GM21515 (cell line): ENCODE measurements at regions not wholly inside any gene's neighbourhood (a gene's known extent, or its start where the extent isn't known, plus 50 kb on each side); places are given as distances from the start of the nearest gene placed in this dataset.

Experiments
- ATAC-seq: cut with Tn5 transposase; IDR thresholded peaks from one replicate; pipeline ENCODE4 v1.9.1; 2021; ENCODE audit not compliant: unreplicated experiment

DNA sequence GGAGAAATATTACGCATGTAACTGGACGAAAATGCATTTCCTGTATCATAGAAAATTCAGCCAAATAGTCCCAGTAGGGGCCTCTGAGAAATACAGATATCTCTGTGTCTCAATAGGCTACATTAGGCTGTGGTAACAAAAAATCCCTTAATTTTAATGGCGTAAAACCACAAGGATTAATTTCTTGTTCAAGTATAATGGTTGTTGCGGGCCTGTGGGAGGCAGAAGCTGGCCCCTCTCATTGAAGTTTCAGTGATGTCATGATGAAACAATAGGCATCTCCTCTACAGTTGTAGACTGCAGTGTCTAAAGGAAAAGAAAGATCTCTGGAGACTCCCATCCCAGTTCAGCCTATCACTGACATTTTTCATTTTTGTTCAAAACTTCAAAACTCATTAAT lies 1625.6 kb upstream of the C9orf72 start:
- no peak for ATAC-seq

DNA sequence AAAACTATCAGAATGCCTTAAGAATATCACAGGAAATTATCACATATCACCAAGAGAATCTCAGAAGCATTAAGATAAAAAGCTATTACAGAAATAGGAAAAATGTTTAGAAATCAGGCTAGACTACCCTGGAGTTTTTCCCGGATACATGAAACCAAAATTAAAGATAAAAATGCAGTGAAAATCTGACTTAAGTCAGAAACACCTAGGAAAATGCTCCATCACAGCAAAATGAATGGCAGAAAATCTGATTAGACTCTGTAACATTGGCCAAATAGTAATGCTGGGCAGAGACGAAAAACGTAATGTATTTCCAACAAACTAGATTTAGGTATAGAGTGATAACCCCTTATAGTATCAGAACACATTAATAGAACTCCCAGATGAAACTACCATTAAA lies 1626.7 kb upstream of the C9orf72 start:
- no peak for ATAC-seq

DNA sequence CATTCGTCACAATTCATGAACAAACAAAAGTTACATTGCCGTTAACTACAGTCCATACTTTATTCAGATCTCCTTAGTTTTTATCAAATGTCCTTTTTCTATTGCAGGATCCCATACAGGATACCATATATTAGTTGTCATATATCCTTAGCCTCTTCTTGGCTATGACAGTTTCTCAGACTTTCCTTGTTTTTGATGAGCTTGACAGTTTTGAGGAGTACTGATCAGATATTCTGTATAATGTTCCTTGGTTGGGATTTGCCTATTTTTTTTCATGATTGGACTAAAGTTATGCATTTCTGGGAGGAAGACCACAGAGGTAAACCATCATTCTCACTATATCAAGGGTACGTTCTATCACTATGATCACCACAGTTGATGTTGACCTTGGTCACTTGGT lies 1627.4 kb upstream of the C9orf72 start:
- no peak for ATAC-seq

DNA sequence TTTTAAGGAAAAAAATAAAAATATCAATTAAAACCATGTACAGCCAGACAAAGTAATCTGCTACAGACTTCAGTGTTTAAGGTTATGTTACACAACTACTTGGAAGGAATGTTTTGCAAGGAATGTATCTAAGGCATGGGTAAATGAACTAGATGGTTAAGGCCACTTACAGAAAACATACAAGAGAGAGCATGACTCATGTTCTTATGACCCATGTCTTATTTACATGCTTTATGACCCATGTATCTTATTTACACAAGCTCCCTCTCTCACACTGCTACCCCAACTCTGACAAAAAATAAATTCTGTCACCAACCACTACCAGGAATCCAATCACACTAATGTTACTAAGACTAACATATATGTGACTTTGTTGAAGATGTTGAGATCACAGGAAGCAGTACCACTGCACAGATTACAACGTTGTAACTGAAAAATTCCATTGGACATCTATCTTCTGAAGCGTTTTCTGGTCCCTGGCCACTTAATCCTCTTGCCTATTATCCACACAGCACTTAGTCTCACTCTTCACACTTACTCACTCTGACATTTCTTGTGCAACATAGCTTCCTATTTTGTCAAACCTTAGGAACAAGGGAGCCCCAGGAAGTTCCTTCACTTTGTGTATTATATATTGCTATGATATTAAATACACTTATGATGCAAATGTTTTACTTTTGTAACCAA lies 1630.1 kb upstream of the C9orf72 start:
- ATAC-seq, result no peak

DNA sequence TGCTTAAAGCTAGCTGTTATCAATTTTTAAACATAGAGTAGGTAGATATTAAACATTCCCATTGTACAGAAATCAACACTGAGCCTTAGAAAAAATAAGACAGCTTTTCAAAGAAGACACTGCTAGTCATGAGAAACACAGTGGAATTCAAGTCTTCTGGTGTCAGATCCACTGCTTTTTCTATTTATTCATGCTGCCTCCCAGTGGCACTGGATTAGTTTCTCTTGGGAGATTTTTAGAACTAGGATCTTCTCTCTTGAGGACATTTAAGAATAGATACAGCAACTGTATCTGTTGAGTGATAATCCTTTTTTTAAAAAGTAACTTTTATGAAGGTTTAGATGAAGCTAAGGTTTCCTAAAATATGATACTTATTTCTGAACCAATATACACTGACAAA lies 1635.4 kb upstream of the C9orf72 start:
- no peak for ATAC-seq

DNA sequence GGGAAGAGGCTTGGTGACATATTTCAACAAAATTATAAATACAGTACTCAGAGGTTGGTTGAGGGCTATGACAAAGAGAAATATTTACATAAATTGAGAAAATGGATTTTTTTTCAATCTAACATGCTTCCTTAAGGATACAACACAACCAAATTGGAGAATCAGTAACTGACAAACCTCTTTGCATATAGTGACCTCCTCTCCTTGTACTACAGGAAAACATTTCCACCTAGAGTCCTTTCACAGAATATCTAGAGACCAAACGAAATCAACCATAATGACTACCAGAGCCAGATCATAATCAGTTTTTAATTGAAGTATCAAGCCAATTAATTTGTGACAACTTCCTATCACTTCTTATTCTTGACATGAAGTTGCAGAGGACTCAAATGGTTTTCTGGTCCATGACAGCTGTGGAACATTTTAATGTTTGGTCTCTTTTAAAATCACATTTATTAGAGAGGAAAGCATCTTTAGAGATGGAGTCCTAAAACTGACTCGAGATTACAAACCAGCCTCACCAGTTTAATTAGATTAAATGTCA lies 1636.5 kb upstream of the C9orf72 start:
- ATAC-seq, result no peak

DNA sequence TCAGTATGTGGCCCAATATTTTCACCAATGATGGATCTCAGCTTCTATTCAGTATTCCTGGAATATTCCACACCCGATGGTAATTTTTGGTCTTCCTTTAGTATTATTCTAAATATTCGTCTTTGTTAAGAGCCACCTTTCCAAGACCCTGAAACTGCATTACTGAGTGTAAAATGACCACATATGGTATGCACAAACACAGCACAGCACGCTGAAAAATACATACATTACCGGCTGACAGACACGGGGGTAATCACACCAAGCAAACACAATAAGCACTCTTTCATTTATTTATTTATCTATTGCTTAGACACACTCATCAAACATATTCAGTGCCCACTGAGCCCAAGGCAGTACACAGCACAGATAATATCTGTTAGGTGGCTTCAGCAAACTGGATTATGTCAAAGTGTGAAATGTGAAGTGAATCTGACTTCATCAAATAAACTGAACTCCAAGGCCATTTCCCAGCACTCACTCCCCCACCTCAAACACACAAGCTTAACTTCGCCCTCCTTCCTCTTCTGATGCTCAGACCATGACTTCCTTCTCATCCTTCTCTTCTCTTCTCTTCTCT lies 1637.8 kb upstream of the C9orf72 start:
- ATAC-seq, result no peak

DNA sequence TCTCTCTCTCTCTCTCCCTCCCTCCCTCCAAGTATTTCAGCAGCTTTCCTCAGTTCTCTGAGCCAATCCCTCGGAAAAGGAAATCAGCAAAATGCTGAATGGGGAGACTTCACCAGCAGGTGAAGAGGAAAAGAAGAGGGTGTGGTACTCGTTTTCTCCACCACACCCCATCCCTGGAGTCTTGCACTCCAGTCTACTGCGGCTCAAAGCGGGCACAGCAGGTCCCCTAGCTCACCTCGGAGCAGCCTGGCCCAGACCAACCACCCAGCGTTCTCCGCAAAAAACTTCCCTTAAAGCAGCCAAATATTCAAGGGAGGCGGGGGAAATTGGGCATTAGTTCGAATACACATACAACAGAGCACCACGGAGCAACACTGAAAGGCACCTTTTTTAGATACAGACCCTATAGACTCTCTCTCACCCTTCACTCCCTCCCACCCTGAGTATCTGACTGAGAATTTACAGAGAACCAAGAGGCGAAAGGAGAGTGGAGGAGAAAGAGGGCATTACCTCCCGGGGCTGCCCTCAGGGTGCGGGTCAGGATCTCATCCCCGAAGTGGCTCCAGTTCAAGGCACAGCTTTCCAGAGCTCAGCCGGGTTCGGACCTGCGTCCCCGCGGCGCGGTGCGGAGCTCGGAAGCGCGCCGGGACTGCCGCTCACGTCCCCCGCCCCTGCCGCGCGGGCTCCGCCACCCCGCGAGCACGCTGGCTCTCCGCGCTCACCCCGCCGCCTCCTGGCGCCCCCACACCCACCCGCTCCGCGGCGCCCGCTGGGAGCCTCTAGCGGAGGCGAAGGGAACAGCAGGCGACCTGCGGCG lies 1638.5 kb upstream of the C9orf72 start:
- peak; percentile 88 for ATAC-seq

DNA sequence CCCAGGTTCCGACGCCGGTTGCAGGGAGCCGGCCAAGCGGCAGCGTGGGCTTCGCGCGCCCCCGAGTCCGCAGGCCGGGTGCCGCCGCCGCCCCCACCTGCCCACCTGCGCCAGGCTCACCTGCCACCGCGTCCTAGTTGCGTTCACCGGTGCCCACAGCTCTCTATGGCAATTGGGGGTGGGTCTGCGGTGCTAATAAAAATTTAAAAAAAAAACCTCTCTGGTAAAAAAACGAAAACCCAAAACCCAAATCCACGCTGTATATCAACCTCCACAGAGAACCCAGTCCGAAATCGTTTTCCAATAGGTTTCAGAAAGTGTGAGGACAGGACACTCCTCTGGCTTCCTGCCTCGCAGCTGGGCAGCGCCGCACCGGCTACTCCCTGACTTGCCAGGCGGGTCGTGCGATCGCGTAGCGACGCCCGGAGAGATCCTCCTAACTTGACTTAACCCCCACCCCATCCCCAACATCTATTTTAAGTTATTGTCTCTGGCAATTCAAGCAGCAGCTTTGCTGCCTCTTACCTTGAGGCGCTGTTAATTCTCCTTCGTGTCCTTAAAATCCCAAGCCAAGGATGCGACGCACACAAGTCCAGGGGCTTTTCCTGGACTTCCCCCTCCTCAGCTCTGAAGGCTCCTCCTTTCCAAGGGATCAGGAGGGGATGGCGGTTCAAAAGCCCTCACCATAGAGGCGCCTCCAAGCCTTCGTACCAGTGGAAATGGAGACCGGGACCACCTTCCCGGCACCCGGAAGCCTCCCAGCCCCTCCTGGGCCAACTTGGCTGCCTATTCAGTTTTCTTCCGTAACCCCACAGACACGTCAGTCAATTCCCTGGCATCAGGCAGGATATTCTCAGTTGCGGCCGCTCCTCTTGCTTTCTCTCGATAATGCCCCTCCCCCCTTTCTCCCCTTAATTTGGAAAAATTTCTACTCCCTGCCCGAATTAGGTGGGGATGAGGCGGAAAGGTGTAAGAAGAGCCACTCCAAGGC lies 1639.4 kb upstream of the C9orf72 start:
- ATAC-seq, result no peak

DNA sequence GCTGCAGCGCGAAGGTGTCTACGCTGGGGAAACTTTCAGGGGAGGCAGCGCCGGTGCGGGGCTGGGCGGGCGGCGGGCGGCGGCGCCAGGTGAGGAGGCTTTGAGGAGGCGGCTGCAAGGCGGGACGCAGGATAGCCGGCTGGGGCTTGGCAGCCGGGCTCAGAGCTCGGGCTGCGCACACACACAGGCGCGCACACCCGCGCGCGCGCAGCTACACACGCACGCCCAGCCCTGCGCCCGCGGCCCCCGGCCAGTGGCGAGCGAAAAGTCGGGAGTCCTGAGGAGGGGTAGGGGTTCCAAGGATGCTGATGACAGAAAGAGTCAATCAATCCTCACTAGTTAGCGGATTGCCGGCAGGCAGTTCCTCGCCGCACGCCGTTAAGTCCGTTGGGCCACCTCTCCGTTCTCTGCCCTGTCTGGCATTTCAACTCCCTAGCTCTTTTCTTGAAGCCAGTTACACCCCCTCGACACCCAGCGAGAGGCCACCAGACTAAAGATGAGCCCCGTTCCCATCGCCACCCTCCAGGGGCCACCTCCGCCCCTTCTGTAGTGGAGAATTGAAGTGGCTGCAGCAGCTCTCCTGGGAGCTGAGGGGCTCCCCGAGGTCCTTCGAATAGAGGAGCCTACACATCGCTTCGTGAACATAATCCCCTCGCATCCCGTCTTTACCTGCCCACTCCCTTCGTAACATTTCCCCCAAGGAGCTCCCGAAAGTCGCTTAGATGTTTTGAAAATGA lies 1640.3 kb upstream of the C9orf72 start, which contains the start of gene LINGO2:
Gene LINGO2, minus strand, starts transcription at position 185 of the 737 bp plus-strand sequence.
- ATAC-seq, result no peak

DNA sequence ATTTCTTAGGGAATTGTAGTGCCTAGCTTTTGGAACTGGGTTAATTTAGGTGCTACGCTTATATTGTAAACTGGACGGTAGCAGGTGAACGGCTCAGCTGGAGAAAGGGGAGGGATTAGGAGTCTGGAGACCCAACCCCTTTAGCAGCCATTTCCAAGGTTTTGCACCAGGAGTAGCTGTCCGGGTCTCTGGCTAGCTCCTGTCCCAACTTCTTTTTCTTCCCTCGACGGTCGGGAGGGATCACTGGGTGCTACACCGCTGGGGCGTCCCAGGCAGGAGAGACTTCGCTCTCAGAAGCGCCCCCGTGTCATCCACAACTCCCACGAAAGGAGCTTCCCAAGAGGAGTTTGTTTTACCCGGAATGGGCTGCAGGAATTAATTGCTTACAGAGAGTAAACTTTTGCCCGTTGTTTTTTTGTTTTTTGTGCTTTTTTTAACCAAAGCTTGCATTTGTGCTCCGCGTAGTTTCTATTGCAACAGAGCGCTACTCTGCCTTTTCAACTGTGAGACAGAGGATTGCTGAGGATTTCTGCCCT lies 1640.9 kb upstream of the C9orf72 start:
- no peak for ATAC-seq

DNA sequence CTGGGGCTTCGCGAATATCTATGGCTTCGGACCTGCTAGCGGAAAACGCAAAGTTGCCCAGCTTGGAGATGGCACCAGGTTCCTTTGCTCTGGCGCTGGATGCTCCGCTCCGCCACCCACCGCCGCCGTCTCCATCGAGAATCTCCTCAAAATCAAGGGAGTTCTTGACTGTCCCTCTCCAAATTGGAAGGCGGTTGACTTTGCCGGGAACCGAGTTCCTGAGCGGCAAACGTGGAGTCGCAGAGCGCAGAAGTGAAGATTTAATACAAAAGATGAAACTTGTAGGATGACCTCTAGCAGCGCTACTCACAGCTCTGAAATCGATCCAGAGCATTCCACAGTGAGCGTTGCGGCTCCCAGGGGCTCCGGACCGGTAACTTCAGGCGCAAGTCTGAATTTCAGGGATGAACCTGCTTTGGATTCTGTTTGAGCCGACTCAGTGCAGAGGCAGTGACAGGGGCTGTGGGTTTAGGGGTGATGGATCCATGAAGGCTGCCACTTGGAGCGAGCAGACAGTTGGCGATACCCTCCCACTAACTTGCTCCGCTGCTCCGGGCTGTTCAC lies 1641.5 kb upstream of the C9orf72 start:
- no peak for ATAC-seq

DNA sequence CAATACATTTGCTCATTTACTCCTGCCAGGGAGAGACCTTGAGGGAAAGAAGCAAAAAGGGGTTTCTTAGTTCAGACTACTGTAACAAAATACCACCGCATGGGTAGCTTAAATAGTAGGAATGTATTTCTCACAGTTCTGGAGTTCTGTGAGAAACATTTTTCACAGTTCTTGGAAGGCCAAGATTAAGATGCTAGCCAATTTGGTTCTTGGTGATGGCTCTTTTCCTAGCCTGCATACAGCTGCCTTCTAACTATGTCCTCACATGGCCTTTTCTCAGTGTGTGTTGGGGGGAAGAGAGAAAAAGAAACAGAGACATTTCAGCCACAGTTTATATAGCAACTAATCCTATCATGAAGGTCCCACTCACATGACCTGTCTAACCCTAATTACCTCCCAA lies 1644.7 kb upstream of the C9orf72 start:
- ATAC-seq, result no peak

DNA sequence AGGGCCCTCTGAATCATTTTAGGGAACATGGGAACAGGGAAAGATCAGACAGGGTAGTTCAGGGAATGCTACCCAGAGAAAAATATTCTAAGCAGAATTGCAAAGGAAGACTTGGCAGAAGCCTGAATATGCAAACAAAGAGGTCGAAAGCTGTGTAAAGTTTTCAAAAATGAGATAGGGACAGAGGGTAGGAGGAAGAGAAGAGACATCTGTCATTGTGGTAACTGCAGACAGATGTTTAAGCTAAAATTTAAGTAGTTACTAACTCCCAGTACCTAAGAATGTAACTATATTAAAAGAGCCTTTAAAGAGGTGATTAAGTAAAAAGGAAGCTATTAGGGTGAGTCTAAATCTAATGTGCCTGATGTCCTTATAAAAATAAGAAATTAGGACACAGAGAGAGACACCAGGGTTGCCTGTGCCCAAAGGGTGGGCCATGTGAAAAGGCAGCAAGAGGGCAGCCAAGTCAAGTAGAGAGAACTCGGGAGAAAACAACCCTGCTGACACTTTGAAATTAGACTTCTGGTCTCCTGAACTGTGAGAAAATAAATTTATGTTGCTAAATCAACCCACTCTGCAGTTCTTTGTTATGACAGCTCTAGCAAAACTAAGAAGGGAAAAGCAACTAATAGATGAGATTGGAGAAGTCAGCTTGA lies 1647.4 kb upstream of the C9orf72 start:
- no peak for ATAC-seq

DNA sequence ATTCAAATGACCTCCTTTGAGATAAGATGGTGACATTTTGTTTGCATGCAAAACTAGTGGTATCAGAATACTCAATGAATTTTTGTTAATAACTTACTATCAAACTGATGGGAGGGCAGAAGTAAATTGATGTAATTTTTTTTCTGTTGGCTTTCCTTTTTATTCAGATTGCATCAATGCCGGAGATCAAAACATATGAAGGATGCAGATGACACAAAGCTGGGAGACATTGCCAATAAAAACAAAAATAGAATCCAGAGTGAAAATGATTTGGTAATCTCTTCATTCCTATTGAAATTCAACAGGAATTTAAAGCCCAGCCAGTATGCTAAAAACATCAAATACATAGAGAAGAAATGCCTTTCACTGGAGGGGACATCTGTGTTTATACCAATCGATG lies 1655.3 kb upstream of the C9orf72 start:
- ATAC-seq, result no peak

DNA sequence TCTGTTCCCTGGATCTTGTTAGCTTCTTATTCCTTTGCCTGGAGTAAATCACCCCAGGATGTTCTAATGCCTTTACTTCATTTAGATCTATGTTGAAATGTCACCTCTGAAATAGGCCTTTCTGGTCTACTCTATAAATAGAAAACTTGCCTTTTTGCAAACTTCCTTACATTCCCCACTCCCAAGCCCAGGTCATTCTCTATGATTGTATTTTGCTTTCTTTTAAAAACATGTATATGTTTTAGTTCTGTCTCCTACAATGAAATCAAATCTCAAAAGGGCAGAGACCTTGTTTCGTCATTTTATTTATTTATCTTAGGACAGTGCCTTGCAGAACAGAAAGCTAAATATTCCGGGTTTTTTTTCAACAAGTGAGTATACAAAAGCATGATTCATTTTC lies 1657.7 kb upstream of the C9orf72 start:
- no peak for ATAC-seq

DNA sequence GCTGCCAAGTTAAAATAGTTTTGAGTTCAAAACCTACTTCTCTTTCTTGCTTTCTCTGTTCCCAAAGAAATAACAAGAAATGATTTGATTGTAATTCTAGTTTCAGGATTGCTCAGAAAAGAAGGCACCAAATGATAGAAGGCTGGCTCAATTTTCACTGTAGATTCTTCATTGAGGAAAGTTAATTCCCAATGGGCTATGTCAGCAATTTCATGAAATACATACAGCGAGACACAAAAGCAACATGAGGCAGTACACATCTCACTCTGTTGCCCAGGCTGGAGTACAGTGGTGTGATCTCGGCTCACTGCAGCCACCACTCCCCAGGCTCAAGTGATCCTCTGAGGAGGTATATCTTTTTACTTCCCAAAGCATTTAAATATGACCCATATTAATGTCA lies 1659.9 kb upstream of the C9orf72 start:
- no peak for ATAC-seq

DNA sequence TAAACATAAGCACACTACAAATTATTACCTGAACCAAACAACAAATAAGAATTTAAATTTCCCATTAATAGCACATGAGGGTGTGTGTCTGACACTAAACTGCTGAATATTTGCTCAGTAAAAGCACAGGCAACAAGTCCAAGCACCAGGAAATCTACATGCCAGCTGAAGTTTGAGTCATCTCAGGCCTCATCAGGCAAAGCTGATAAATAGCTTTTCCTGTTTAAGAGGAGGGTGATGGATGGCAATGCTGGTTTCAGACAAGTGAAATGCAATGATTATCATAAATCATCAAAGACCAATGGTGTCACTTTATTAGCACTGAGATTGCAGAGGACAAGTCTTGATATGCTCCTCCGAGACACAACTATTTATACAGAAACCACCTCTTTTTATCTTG lies 1668.0 kb upstream of the C9orf72 start:
- no peak for ATAC-seq

DNA sequence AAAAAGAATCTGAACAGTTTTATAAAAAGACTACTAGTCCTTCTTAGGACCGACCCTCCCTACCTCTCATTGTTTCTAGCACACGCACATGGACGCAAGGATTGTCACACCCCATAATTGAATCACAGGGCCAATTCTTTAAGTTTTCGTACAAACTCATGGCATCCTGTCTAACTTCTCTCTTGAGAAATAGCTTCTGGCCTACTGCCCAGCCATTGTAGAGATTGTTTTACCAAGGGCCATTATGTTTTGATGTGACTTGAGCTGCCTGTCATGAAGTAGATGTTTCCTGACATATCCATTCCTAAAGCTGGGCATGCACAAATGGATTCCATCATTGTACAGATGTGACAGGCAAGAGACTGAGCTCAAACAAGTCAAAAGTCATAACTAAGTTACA lies 1672.1 kb upstream of the C9orf72 start:
- no peak for ATAC-seq
